Thyroid gland (tissue), 4 donors: ENCODE measurements at regions not wholly inside any gene's neighbourhood (a gene's known extent, or its start where the extent isn't known, plus 50 kb on each side); places are given as distances from the start of the nearest gene placed in this dataset.
A peak's percentile ranks its signal among the peaks of the same experiment; 100 is the strongest.

Source experiments
- DNase-seq, 2 donors: peaks; one replicate each; pipeline ENCODE4 v3.0.0-alpha.2; 2019
- H3K27ac ChIP-seq, 3 donors: fragments of 200-600 bp; sonication (generic); 1 replicate in 2 of 3; 2 replicates in 1 of 3; pipeline ENCODE4 v1.5.1; 2016 to 2019; ENCODE audit warnings: mild to moderate bottlenecking in 1 of 3, moderate library complexity in 1 of 3
- H3K27me3 ChIP-seq: fragments of 200-600 bp; sonication (generic); one replicate; pipeline ENCODE4 v1.5.1; 2019
- H3K36me3 ChIP-seq, 2 donors: fragments of 200-600 bp; sonication (generic); one replicate each; pipeline ENCODE4 v1.5.1; 2016 to 2019
- H3K4me1 ChIP-seq, 2 donors: fragments of 200-600 bp; sonication (generic); one replicate each; pipeline ENCODE4 v1.5.1; 2017 to 2019
- H3K4me3 ChIP-seq, 3 donors: fragments of 200-600 bp; sonication (generic); replicated peaks in 1 of 3; 1 replicate in 2 of 3; 2 replicates in 1 of 3; pipeline ENCODE4 v1.5.1; 2016; ENCODE audit warnings: mild to moderate bottlenecking in 1 of 3
- H3K9me3 ChIP-seq: fragments of 200-600 bp; sonication (generic); one replicate; pipeline ENCODE4 v1.5.1; 2017
- POLR2A ChIP-seq, 2 donors: fragments of 450-650 bp; IDR thresholded peaks; one replicate each; pipeline ENCODE4 v1.6.1; 2017; ENCODE audit warnings: antibody characterized with exemption in 2 of 2, mild to moderate bottlenecking in 2 of 2, moderate library complexity in 1 of 2
- WGBS, 2 donors: methylation state at CpG; one replicate each; pipeline ENCODE4 v1.1.5; 2017; 5-methylcytosine and 5-hydroxymethylcytosine counted together
- intact Hi-C: fragments of 100-400 bp; cut with DNase I; formaldehyde crosslinking; loops from one replicate; pipeline ENCODE4 v1.15.1; 2023
- TF ChIP-seq, protein P1 (sequence below), 6 experiments: fragments of 200-600 bp in 3 of 6; fragments of 450-650 bp in 3 of 6; sonication (generic) in 3 of 6; IDR thresholded peaks; one replicate each; pipeline ENCODE4 v1.5.1; 2016 to 2019; ENCODE audit warnings: antibody characterized with exemption in 6 of 6, mild to moderate bottlenecking in 2 of 6, inconsistent platforms in 1 of 6, moderate library complexity in 1 of 6

DNA sequence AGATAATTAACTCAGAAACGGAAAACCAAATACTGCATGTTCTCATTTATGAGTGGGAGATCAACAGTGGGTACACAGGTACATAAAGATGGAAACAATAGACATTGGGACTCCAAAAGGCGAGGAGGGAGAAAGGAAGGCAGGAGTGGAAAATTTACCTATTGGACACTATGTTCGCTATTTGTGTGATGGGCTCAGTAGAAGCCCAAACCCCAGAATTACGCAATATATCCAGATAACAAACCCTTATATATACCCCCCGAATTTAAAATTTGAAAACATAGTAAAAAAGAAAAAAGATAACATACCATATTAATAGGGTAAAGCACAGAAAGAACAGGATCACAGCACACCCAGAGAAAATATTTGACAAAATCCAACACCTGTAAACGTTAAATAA, 1351.7 kb upstream of the FAM98A start:
- intact Hi-C loops, result no loop called here
- H3K4me3 ChIP-seq, result no peak overlapping the region
- H3K9me3 ChIP-seq, result no peaks in the 10 kb centered on the region
- H3K27ac ChIP-seq, result no peak overlapping the region
- TF ChIP-seq POLR2A (IDR thresholded peaks at IDR 0.05), result no peak
- TF ChIP-seq, protein P1, sequence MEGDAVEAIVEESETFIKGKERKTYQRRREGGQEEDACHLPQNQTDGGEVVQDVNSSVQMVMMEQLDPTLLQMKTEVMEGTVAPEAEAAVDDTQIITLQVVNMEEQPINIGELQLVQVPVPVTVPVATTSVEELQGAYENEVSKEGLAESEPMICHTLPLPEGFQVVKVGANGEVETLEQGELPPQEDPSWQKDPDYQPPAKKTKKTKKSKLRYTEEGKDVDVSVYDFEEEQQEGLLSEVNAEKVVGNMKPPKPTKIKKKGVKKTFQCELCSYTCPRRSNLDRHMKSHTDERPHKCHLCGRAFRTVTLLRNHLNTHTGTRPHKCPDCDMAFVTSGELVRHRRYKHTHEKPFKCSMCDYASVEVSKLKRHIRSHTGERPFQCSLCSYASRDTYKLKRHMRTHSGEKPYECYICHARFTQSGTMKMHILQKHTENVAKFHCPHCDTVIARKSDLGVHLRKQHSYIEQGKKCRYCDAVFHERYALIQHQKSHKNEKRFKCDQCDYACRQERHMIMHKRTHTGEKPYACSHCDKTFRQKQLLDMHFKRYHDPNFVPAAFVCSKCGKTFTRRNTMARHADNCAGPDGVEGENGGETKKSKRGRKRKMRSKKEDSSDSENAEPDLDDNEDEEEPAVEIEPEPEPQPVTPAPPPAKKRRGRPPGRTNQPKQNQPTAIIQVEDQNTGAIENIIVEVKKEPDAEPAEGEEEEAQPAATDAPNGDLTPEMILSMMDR (IDR thresholded peaks at IDR 0.05), result no peak
- no peaks in the 10 kb centered on the region for H3K4me1 ChIP-seq
- DNase-seq, result no peak
- no peaks in the 10 kb centered on the region for H3K27me3 ChIP-seq
- 82 to 85% methylated on average over 6 of the region's 6 CpGs for WGBS, 2 donors
- H3K36me3 ChIP-seq, result no peaks in the 10 kb centered on the region

DNA sequence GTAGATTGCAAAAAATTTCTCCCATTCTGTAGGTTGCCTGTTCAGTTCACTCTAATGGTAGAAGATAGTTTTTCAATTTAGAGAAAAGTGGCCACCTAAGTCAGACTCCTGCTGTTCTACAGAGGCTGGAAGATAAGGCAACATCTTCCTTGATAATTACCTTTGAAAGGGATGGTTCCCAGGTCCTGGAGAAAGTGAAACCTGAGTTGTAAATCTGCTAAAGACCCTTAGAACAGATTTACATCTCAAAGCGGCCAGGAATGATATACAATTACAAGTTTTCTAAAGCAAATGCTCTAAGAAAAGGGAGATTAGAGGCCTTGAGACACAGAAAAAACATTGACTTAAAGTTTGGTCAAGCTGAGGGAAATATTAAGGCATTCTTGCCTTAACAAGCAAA, 1350.2 kb upstream of the FAM98A start:
- no peaks in the 10 kb centered on the region for H3K9me3 ChIP-seq
- H3K27ac ChIP-seq, result no peak overlapping the region
- H3K36me3 ChIP-seq, result no peaks in the 10 kb centered on the region
- 56 to 70% methylated on average over 1 of the region's 1 CpG for WGBS, 2 donors
- no peak overlapping the region for H3K4me3 ChIP-seq
- intact Hi-C loops, result no loop called here
- H3K27me3 ChIP-seq, result no peaks in the 10 kb centered on the region
- no peaks in the 10 kb centered on the region for H3K4me1 ChIP-seq
- TF ChIP-seq, protein P1 (IDR thresholded peaks at IDR 0.05), result no peak
- TF ChIP-seq POLR2A (IDR thresholded peaks at IDR 0.05), result no peak
- no peak for DNase-seq

DNA sequence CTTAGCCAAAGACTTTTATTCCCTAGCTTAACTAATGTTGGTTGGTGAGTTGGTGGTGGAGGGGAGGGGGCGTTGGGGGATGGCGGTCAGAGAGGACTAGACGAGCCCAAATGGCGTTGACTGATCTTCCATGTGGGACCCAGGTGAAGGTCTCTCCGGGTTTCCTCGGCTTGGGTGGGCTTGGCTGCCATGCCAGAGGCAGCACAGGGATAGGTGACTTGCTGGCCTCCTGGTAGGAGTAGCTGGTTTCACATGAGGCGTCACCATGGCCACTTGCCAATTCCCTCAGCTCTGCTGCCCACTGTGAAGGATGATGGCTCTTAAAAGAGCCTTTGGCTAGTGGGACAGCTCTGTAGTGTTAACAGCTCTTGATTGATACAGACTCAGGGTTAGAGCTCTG, 1337.0 kb upstream of the FAM98A start:
- intact Hi-C loops, result no loop called here
- H3K4me1 ChIP-seq, result no peaks in the 10 kb centered on the region
- peak; percentile 1 to 5 for DNase-seq
- no peaks in the 10 kb centered on the region for H3K36me3 ChIP-seq
- TF ChIP-seq POLR2A (IDR thresholded peaks at IDR 0.05), result no peak
- TF ChIP-seq, protein P1 (IDR thresholded peaks at IDR 0.05), result no peak
- H3K4me3 ChIP-seq, result no peak overlapping the region
- WGBS, 2 donors, result 87 to 93% methylated on average over 7 of the region's 7 CpGs
- H3K27me3 ChIP-seq, result no peaks in the 10 kb centered on the region
- H3K27ac ChIP-seq, result no peak overlapping the region
- H3K9me3 ChIP-seq, result no peaks in the 10 kb centered on the region

DNA sequence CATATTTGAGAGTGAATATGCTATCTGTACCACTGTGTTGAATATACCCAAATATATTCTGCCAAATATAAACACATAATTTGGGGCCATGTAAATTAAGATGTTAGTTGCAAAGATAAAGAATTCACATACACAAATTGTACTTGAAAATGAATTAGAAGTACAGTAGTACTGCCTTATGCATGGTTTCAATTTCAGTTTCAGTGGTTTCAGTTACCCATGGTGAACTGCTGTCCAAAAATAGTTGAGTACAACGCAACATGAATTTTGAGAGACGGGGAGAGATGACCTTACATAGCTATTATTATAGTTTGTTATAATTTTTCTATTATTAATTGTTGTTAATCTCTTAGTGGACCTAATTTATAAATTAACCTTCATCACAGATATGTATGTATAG, 1313.0 kb upstream of the FAM98A start:
- intact Hi-C loops, result no loop called here
- 81 to 86% methylated on average over 2 of the region's 2 CpGs for WGBS, 2 donors
- Histone ChIP-seq H3K4me1 (no peaks in the 10 kb centered on the region), H3K4me3 (no peak overlapping the region), H3K36me3 (no peaks in the 10 kb centered on the region), H3K27ac (no peak overlapping the region), H3K27me3 (no peaks in the 10 kb centered on the region), H3K9me3 (no peaks in the 10 kb centered on the region)
- DNase-seq, result no peak
- no peak for TF ChIP-seq POLR2A (IDR thresholded peaks at IDR 0.05)
- TF ChIP-seq, protein P1 (IDR thresholded peaks at IDR 0.05), result no peak

DNA sequence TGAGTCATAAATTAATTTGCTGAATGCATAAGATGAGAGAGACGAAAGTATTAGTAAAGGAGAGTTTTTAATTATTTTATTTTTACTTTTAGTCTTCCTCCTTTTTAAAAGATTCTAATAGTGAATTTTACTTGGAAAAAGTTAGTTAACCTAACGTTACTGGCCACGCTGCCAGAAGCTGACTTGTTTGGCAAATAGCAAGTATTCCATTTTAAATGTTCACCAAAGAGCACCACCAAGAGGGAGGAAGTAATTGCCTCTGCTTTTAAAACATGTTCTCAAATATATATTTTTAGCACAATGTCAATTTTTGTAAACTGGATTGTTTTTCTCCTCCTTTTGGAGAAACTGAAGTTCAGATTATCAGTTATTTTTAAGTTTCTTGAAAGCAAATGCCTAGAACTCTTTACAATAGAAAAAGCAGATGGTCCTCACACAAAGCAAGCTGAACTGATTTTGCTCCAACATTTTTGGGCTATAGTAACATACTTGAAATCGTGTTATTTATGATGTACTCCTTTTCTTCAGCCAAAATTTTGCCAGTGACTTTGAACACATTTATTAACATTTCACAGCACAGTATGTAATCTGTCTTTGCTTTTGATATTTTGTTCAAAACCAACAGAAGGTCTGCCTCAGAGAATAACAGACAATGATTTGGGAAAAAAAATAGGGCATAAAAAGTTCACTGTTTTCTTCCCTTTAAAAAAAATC, 1311.0 kb upstream of the FAM98A start:
- 72 to 73% methylated on average over 4 of the region's 4 CpGs for WGBS, 2 donors
- Histone ChIP-seq H3K27ac (no peak overlapping the region), H3K4me1 (no peaks in the 10 kb centered on the region), H3K4me3 (no peak overlapping the region), H3K9me3 (no peaks in the 10 kb centered on the region), H3K36me3 (no peaks in the 10 kb centered on the region), H3K27me3 (no peaks in the 10 kb centered on the region)
- no peak for TF ChIP-seq POLR2A (IDR thresholded peaks at IDR 0.05)
- TF ChIP-seq, protein P1 (IDR thresholded peaks at IDR 0.05), result no peak
- intact Hi-C loops, result no loop called here
- DNase-seq, result no peak
